ENCODE measurements at regions not wholly inside any gene's neighbourhood (a gene's known extent, or its start where the extent isn't known, plus 50 kb on each side); places are given as distances from the start of the nearest gene placed in this dataset.

DNA sequence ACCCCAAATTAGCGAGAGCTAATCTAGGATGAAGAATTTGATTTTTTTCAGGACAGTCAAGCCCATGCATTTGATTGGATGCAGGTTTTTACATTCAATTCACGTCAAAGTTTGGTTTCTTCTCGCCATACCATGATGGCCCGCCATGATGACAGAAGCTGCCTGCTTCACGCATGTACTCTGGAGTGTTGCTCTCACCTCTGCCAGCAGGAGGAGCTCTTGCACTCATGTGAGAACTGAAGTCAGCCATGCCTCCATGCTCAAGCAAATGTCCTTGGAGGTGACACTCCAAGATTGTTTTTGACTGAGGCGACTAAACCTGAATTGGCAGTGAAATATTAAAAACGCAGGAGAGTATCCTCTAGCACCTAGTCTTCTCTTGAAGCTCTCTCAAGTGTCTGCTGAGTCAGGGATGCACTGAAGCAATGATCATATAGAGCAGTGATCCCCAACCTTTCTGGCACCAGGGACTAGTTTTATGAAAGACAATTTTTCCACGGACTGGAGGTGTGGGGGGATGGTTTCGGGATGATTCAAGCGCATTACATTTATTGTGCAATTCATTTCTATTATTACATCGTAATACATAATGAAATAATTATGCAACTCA is 120.9 kb downstream of the SAMMSON start:
- TF ChIP-seq, protein P1, sequence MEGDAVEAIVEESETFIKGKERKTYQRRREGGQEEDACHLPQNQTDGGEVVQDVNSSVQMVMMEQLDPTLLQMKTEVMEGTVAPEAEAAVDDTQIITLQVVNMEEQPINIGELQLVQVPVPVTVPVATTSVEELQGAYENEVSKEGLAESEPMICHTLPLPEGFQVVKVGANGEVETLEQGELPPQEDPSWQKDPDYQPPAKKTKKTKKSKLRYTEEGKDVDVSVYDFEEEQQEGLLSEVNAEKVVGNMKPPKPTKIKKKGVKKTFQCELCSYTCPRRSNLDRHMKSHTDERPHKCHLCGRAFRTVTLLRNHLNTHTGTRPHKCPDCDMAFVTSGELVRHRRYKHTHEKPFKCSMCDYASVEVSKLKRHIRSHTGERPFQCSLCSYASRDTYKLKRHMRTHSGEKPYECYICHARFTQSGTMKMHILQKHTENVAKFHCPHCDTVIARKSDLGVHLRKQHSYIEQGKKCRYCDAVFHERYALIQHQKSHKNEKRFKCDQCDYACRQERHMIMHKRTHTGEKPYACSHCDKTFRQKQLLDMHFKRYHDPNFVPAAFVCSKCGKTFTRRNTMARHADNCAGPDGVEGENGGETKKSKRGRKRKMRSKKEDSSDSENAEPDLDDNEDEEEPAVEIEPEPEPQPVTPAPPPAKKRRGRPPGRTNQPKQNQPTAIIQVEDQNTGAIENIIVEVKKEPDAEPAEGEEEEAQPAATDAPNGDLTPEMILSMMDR (conservative IDR thresholded peaks at IDR 0.05; ENCODE audit: low read length), result peak; percentile 82
- TF ChIP-seq EZH2phosphoT487 (IDR thresholded peaks at IDR 0.05; ENCODE audit: borderline replicate concordance, low read depth, low read length), result no peak
